ENCODE measurements at regions not wholly inside any gene's neighbourhood (a gene's known extent, or its start where the extent isn't known, plus 50 kb on each side); places are given as distances from the start of the nearest gene placed in this dataset.

GRCh38 chr2:204274429-204274828 lies 270.8 kb upstream of the PARD3B start:
- DNase-seq: no peak

GRCh38 chr2:204274991-204275390 lies 270.3 kb upstream of the PARD3B start:
- no peak for DNase-seq

- DNase-seq: no peak
These were observed 268.0 kb upstream of the PARD3B start for GRCh38 chr2:204277226-204277625.

- DNase-seq: no peak
These were observed 266.8 kb upstream of the PARD3B start for GRCh38 chr2:204278454-204278853.

GRCh38 chr2:204279819-204280218 lies 265.5 kb upstream of the PARD3B start:
- DNase-seq: no peak

GRCh38 chr2:204280262-204280668 lies 265.0 kb upstream of the PARD3B start:
- DNase-seq: no peak

- no peak for DNase-seq
These were observed 263.2 kb upstream of the PARD3B start for GRCh38 chr2:204282081-204282480.

GRCh38 chr2:204282525-204282924 lies 262.8 kb upstream of the PARD3B start:
- no peak for DNase-seq

GRCh38 chr2:204289066-204289465 lies 256.2 kb upstream of the PARD3B start:
- no peak for DNase-seq

GRCh38 chr2:204292439-204292838 lies 252.8 kb upstream of the PARD3B start:
- DNase-seq: no peak

- DNase-seq: no peak
These were observed 251.2 kb upstream of the PARD3B start for GRCh38 chr2:204293884-204294747.

GRCh38 chr2:204298404-204298803 lies 246.9 kb upstream of the PARD3B start:
- no peak for DNase-seq

- no peak for DNase-seq
These were observed 245.5 kb upstream of the PARD3B start for GRCh38 chr2:204299766-204300165.

- DNase-seq: no peak
These were observed 238.6 kb upstream of the PARD3B start for GRCh38 chr2:204306667-204307066.

GRCh38 chr2:204312105-204312504 lies 233.2 kb upstream of the PARD3B start:
- no peak for DNase-seq

GRCh38 chr2:204313256-204313655 lies 232.0 kb upstream of the PARD3B start:
- no peak for DNase-seq

GRCh38 chr2:204315236-204315662 lies 230.0 kb upstream of the PARD3B start:
- DNase-seq: no peak

GRCh38 chr2:204317640-204318039 lies 227.6 kb upstream of the PARD3B start:
- no peak for DNase-seq

GRCh38 chr2:204321027-204321800 lies 224.1 kb upstream of the PARD3B start:
- no peak for DNase-seq

- DNase-seq: no peak
These were observed 223.1 kb upstream of the PARD3B start for GRCh38 chr2:204321910-204322751.

GRCh38 chr2:204325468-204325867 lies 219.8 kb upstream of the PARD3B start:
- peak; percentile 88 for DNase-seq

GRCh38 chr2:204328373-204328772 lies 216.9 kb upstream of the PARD3B start:
- DNase-seq: no peak

All from left kidney (tissue), 1 donor.